GM21367 (cell line): ENCODE measurements at regions not wholly inside any gene's neighbourhood (a gene's known extent, or its start where the extent isn't known, plus 50 kb on each side); places are given as distances from the start of the nearest gene placed in this dataset.

Source experiments
- ATAC-seq: cut with Tn5 transposase; IDR thresholded peaks from one replicate; pipeline ENCODE4 v1.9.1; 2021; ENCODE audit not compliant: unreplicated experiment

DNA sequence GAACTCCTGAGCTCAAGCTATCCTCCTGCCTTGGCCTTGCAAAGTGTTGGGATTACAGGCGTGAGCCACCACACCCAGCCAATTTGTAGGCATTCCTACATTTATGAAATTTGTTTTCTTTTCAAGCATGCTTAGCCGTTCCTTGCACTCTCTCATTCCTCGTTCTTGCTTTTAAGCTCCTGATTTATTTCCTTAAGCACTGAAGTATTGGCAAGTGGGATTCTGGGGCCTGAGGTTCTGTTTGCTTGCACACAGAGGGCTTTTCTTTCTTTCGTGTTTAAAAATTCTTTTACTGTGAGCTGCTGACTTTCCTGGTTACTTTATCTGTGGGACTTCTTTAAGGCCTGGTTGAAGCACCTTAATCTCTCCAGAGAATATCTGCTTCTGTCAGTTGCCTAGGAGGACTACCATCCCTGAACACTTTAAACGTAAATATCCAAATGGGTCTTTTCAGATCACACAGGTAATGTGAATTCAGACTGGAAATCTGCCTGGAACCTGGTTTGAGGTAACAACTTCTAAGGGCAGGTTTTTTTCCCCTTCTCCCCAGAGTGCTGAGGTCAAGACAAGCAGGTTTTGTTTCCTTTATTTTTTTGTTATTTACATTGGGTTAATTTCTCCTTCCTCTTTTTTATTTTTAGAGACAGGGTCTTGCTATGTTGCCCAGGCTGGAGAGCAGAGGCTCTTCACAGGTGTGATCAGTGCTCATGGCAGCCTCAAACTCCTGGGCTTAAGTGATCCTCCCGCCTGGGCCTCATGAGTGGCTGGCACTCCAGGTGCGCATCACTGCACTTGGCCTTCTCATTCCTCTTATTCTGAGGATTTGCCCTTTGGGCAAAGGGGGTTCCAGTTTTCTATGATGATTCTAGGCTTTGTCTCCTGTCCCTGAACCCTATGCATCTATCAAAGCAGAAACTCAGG lies 102.9 kb downstream of the PFKFB3 start:
- ATAC-seq, result no peak

DNA sequence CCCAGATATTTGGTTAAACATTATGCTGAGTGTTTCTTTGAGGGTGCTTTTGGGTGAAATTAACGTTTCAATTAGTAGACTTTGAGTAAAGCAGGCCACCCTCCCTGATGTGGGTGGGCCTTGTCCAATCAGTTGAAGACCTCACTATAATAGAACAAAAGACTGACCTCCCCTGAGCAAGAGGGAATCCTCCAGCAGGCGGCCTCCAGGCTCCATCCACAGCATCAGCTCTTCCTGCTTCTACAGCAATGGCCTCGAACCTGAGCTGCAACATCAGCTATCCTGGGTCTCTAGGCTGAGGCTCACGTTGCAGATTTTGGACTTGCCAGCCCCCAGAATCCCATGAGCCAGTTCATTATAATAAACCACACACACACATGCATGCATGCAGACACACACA lies 104.2 kb downstream of the PFKFB3 start:
- ATAC-seq, result no peak

DNA sequence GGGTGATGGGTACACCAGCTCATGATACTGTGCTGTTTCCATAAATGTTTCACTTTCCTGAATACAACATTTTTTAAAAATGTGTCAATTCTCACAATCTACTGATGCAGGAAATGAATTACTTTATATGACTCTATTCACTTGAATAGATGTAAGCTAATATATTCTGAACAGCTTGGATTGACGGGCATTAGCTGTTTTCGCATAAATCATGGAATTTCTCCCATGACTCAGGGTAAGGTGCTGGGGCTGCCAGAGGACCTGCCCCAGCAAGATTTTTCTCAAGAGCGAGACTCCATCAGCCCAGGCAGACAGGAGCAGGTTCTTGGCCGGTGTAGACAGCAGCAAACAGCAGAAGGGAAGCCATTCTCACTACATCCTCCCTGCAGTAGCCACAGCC lies 107.1 kb downstream of the PFKFB3 start:
- ATAC-seq, result no peak

DNA sequence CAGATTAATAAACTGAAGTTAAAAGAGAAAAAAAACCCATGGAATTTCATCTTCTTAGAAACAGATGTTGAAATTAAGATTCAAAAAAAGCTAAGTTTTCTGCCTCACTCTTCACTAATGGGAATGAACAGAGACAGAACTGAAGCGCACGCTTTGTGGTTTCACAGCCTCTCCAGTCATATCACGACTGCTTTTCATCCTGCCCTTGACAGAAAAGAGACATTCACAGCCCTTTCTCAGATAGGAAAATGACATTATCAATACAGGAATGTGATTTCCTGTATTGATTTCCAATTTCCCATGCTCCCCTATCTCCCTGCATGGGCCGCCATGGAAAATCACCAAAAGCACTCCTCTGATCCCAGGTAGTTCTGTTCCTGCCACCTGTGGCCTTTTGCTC lies 108.2 kb downstream of the PFKFB3 start:
- ATAC-seq, result no peak

DNA sequence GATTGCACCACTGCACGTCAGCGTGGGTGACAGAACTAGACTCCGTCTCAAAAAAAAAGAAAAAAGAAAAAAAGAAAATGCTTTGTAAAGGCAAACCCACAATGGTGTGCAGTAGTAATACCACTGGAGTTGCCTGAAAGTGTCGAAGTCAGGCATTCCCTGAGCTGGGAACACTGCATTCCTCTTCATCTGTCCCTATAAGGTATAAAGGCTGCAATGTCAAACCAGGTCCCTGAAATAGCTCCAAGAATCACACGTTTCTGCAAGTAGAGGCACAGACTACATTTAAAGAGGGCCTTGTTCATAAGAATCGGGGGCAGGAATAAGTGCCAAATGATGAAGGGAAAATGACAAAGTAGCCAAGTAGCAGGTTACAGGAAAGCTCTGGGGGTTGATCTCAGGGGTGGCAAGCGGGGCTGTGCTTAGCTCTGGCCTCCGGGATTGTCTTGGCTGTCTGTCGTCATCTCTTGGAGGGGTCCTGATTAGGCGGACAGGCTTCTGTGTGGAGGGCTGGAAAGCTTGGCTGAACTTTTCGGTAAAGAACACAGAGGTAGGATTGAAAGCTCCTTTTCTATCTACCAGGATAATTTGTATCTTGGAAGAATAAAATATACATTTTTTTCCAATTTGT lies 109.1 kb downstream of the PFKFB3 start:
- no peak for ATAC-seq

DNA sequence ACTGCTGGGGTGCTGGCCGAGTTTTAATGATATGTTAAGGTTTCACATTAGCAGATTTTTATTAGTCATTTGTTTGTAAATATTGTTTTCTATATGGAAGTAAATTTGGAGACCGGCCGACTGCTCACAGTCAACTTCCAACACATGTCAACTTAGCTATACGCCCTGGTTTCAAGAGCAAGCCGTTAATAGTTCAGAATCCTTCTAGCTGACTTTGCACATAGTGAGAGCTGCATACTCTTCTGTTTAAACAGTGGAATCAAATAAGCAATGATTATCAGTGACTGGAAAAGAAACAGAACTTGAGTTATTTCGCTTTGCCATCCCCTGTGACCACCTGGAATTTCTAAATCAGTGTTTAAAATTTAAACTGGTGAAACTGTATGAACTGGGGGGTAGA lies 109.9 kb downstream of the PFKFB3 start:
- no peak for ATAC-seq

DNA sequence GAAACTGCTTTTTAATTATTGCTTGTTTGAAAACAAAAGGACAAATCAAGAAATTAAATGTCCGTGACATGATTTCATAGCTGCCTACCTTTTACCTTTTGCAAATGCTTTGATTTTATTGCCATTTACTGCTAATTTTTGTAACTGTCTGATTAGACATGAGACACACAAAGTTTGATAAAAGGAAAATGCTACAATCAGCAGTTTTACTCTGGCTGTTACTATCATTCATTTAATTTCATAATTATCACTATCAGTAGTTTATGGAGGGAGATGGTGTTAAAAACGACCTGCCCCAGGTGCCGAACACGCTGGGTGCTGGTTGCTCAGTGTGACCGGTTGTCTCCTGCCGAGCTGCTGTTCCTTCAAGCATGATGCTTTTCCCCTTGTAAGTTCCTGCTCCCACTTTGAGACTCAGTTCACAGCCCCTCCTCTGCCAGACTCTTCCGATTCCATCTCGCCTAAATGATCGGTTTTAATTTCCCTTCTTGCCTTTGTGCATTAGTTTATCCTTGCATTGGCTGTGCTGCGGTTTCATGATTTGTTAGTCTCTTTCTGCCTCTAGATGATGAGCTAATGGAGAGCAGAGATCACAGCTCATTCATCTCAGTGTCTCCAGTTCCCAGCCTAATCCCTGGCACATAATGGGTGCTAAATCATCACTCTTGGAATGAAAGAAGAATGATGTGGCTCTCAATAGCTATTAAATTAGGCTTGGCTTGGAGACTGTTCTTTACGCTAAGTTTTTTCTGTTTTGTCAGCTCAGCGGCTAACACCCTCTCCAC lies 110.6 kb downstream of the PFKFB3 start:
- no peak for ATAC-seq

DNA sequence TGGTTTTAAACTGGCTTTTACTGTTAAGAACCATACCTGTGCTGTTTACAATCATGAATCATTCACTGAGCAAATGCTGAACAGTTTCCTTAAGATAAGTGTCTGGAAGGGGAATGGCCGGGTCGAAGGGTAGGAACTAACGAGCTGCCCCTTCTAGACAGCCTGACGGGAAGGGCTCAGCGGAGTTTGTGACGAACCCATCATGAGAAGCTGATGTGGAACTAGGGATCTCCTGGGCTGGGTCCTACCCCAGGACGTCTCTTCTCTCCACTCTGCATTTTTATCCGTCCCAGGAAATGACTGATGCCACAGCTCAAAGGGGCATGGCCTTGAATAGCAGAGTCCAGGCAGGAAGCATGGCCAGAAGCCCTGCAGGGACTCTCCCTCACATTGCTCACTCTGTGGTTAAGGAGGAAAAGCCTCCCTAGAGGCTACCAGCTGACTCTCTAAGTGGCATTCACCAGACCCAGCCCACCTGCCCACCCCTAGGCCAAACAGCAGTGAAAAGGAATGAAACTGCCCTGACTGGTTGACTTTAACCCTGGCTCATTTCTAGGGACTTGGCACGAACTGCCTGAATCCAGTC lies 112.0 kb downstream of the PFKFB3 start:
- no peak for ATAC-seq

DNA sequence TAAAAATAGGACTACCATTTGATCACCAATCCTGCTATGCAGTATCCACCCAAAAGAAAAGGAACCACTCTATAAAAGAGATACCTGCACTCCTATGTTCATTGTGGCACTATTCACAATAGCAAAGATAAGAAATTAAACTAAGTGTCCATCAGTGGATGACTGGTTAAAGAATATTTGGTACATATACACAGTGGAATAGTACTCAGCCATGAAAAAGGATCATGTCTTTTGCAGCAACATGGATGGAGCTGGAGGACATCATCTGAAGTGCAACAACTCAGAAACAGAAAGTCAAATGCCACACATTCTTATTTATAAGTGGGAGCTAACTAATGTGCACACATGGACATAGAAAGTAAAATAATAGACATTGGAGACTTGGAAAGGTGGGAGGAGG lies 116.4 kb downstream of the PFKFB3 start:
- ATAC-seq, result no peak

DNA sequence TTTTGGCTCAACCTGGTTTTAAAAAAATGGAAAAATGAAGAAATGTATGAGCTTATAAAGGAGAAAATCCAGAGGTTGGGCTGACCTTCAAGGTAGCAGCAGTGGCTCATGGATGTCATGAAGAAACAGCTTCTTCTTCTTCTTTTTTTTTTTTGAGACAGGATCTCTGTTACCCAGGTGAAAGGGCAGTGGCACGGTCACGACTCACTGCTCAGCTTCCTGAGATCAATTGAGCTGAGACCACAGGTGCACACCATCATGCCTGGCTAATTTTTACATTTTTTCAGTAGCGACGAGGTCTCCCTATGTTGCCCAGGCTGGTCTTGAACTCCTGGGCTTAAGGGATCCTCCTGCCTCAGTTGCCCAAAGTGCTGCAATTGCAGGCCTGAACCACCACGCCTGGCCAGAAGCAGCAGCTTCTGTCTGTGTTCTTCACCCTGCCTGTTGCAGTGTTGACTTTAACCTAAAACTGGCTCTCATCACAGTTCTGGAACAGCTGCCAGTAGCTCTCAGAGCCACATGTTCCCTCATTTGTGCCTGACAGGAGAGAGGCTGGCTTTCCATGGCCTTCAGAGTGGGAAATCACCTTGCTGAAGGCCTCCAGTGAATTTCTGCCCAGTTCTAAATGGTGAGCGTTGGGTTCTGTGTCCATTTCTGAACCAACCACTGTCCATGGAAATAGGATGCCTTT lies 117.7 kb downstream of the PFKFB3 start:
- peak; percentile 75 for ATAC-seq

DNA sequence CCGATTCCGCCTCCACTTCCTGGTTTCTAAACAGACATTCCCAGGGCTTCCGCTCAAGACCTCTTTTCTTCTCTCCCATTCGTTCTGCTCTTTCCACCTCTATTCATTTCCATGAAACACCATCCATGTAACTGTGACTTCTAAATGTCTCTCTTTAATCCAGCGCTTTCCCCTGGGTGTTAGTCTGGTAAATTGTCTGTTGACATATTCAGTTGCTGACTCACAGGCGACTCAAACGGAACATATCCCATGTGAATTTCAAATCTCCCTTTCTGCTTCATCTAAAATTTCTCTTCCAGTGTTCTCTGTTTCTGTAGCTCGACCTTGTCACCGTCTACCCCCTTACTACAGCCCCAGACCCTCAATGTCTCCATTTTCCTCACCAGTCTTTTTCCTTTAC lies 119.1 kb downstream of the PFKFB3 start:
- ATAC-seq, result no peak

DNA sequence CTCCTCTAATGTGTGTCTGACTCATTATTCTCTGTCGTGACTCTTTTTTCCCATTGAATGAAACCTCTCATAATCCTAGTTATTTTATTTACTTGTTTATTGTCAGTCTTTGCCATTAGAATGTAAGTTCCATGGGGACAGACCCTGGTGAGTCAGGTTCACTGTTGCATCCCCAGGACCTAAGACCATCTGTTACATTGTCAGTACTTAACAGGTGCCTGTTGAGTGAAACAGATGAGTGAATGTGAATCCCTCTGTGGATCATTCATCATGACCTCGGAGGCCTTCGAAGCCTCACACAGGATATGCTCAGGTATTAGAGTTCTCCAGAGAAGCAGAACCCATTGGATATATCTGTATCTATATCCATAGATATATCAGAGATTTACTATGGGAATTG lies 120.1 kb downstream of the PFKFB3 start:
- ATAC-seq, result no peak

DNA sequence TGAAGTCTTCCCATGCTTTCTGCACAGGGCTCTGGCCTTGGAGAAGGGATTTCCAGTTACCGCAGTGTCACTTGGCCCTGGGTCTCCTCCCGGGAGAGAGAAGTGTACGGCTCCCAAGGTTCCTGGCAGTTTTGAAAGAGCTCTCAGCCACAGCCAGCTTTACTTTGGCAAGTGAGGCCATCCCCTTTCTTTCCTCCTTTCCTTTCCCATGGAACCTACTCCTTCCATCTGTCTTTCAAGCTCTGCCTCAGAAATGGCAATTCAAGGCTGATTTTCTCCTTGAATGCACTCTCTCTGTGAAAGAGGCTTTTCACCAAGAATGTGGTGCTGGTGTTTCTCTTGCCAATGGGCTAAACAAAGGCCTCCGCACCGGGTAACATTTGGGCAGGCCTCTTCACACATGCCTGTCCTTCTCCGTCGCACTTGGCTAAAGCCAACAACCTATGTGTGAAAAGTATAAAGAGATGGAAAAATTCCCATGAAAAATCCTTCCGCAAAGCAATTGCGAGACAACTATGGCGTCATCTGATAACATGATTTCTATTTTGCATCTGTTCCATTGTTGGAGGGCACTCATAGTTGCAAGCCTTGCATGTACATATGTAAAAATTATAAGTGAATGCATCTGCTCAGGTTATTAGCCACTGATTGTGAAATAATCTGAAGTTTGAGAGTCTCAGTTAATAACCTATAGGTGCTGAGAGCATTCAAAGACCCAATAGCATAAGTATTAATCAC lies 125.4 kb downstream of the PFKFB3 start:
- no peak for ATAC-seq

DNA sequence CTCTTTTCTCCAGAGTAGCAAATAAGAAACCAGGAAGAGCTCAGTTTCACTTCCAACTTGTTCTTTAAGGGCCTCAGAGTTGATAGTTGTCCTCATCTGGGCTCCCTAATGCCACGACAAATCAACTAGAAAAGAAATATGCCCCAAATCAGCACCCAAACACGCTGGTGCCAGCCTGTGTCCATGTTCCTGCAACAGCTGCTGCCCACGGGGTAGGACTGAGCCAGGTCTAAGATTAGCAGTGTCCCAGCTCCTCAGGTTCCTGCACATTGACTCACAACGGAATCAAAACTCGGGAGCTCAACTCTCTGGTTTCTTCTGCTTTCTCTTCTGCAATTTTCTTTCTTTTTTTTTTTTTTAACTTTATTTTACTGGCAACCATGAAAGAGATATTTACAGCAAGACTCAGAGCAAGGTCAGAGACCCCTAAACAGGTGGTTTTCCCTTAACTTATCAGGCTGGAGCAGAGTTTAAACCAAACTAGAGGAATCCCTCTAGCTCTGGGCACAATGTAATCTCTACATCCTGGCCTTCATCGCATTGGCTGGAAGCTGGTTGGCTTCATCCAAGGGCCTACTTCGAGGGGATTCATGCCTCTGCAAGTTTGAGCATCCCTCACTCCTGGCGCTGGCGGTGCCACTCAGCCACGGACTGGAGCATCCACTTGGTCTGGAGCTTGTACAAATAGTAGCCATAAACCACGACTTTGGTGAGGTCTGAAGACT lies 126.1 kb downstream of the PFKFB3 start:
- ATAC-seq, result no peak

DNA sequence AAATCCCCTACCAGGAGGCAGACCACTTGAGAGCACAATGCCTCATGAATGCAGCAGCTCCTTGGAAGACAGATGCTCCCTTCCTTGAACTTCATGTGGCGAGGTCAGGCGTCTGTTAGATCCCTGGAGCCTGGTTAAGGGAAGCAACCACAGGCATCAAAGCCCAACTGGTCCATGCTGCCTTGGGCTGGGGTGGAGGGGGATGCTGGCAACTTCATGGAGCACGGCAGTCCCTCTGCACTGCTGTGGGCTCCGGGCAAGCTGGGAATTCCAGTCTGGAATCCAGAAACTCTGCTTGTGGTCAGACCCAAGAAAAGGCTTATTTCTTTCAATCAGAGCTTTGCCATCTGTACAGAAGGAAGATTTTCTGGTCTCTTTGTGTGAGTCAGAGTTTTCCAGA lies 130.4 kb downstream of the PFKFB3 start:
- ATAC-seq, result no peak

DNA sequence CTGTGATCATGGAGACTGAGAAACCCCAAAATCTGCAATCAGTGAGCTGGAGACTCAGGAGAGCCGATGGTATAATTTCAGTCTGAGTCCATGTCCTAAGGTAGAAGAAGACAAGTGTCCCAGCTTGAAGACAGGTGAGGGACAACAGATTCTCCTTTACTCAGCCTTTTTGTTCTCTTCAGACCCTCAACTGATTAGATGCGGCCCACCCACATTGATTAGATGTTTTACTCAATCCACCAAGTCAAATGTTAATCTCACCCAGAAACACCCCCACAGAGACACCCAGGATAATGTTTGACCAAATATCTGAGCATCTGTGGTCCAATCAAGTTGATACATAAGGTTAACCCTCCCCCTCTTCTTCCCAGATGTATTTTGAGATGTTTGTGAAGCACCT lies 131.2 kb downstream of the PFKFB3 start:
- ATAC-seq, result no peak

DNA sequence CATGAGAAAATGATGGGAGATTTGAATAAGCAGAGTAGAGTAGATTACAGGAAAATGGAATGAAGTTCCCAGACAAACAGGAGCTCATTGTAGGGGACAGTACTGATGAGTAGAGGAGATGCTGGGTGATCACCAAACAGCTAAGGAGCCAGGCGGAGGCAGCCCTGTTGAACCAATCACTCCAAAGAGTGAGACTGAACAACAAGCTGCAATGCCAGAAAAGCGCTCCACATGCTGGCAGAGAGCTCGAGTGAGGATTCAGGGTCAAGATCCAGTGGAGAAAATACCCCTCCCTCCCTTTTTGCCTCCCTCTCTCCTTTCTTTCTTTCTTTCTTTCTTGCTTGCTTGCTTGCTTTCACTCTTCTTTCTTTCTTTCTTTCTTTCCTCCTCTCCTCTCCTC lies 133.3 kb downstream of the PFKFB3 start:
- no peak for ATAC-seq

DNA sequence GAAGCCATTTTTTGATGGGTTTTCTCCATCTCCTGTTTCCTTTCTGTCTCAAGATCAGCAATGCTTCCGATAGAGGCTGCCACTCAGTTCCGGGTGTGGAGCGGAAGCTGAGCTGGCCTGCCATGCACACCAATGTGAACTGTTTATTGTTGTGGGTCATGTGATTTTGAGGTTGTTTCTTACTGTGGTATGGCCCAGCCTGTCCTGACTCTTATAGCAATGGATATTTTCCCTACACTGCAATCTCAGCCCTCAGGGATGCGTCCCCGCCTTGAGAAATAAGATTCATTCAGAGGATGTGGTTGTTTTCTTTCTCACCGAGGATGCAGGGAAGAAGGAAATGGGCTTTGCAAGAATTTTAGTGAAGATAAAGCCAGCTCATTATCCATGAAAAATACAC lies 134.7 kb downstream of the PFKFB3 start:
- ATAC-seq, result no peak

DNA sequence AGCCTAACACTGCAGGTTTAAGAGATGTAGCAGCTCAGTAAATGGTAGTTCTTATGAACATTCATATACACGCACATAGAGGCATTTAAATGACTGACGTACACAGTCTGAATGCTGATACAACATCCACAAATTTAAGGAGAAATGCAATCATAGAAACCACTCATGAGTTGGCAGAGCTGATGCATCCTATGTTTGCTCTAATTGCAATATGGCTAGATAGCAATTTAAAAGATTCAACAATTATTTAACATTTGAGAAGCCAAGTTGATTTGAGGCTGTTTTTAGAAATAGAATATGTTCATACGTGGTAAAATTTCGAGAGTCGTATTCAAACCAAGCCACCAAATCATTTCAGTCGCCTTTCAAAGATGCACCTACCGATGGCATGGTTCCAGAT lies 135.6 kb downstream of the PFKFB3 start:
- ATAC-seq, result no peak

DNA sequence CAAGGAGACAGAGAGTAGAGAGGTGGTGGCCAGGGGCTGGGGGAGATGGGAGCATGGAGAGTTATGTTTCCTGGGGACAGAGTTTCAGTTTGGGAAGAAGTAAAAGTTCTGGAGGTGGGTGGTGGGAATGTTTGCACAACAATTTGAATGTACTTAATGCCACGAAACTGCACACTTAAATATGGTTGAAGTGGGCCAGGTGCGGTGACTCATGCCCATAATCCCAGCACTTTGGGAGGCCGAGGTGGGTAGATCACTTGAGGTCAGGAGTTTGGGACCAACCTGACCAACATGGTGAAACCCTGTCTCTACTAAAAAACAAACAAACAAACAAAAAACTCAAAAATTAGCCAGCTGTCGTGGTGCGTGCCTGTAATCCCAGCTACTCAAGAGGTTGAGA lies 137.2 kb downstream of the PFKFB3 start:
- ATAC-seq, result no peak
